Right cardiac atrium (tissue), 5 donors: ENCODE measurements at regions not wholly inside any gene's neighbourhood (a gene's known extent, or its start where the extent isn't known, plus 50 kb on each side); places are given as distances from the start of the nearest gene placed in this dataset.

ENCODE experiments used
- ATAC-seq, 2 donors: fragments of 200-7000 bp; cut with Tn5 transposase; one replicate each; pipeline versions ENCODE4 v1.8.0 to v1.9.1; 2020; ENCODE audit warnings: moderate library complexity in 2 of 2, mild to moderate bottlenecking in 1 of 2
- DNase-seq, 3 donors: peaks; one replicate each; pipeline ENCODE4 v3.0.0-alpha.2; 2020
- H3K27ac ChIP-seq: one replicate; pipeline ENCODE4 v1.5.1; 2013; ENCODE audit warnings: mild to moderate bottlenecking, low read length, control low read depth, moderate library complexity
- H3K27me3 ChIP-seq: one replicate; pipeline ENCODE4 v1.6.1; 2013; ENCODE audit not compliant: control insufficient read depth, insufficient read depth
- H3K4me1 ChIP-seq: one replicate; pipeline ENCODE4 v1.6.1; 2013; ENCODE audit warnings: low read length; ENCODE audit not compliant: control insufficient read depth, insufficient read depth
- H3K4me3 ChIP-seq: one replicate; pipeline ENCODE4 v1.5.1; 2013; ENCODE audit warnings: low read length, control low read depth
- H3K9me3 ChIP-seq: one replicate; pipeline ENCODE4 v1.6.1; 2013; ENCODE audit warnings: low read length; ENCODE audit not compliant: control insufficient read depth
- WGBS: extraction: QIAGEN DNeasy Blood & Tissue Kit; methylation state at CpG from one replicate; pipeline ENCODE4 v1.1.7; 2013; 5-methylcytosine and 5-hydroxymethylcytosine counted together
- intact Hi-C, 4 donors: fragments of 100-400 bp; cut with DNase I; formaldehyde crosslinking; loops; one replicate each; pipeline versions ENCODE4 v1.11.0 to v1.14.0; 2022 to 2023
- donor health status: healthy with polysubstance abuse.
- donor health status: DM: no; HTN: yes; CAD: no.
- donor health status: DM: no; HTN: no; CAD: no.
- donor health status: DM: no; HTN: yes; CAD: no; lungs with severe emphysema.
- donor health status: DM: yes; HTN: yes; CAD: no.

DNA sequence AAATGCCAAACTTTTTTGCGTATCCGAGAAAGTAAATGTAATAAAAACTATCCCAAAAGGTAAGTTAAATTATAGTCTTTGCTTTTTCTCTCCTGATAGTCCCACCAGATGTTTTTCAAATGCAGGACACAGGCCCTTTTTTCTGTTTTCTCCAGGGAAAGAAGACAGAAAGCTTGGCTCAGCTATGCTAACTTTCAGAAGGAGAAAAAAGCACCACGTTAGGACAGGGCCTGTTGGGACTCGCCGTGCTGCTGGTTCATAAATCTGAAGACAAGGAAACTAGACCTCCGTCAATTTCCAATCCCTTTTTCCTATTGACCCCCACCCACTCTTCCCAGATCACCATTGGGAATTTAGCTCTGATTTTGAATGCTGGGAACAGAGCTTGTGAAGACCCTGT is 220.9 kb upstream of the SFRP2 start:
- intact Hi-C loops = loop anchor here in 1 of 4 donors (10.0 kb wide), 1 partner anchor 215 kb away; no protein-coding TSS in a partner anchor
- H3K9me3 ChIP-seq = no peaks in the 10 kb centered on the region
- no peaks in the 10 kb centered on the region for H3K27me3 ChIP-seq
- no peak overlapping the region for H3K27ac ChIP-seq
- peaks cover 3% of the 10 kb centered on the region for H3K4me1 ChIP-seq
- 75% methylated on average over 6 of the region's 6 CpGs for WGBS
- H3K4me3 ChIP-seq = no peak overlapping the region
- ATAC-seq = no peak
- no peak for DNase-seq

DNA sequence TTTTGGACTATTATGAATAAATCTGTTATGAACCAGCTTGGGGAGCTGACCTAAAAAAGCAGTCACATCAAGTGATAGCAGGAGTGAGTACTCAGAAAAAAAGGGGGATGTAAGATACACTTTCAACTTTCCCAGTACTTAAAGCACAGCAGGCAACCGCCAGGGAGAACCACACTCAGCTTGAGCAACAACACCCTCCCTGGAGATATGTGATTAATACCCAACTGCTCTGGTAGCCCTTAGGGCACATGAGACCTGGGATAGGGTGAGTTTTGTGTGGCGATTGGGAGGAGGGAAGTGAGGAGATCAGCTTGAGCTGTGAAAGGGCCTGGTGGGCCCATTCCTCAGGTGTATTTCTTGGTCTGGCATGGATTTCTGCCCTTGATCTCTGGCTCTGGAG is 220.3 kb upstream of the SFRP2 start:
- no peak overlapping the region for H3K4me3 ChIP-seq
- no peak overlapping the region for H3K27ac ChIP-seq
- 73% methylated on average over 2 of the region's 2 CpGs for WGBS
- intact Hi-C loops = no loop called here
- DNase-seq (no peak), ATAC-seq (no peak)
- H3K27me3 ChIP-seq = no peaks in the 10 kb centered on the region
- H3K4me1 ChIP-seq = peaks cover 6% of the 10 kb centered on the region
- no peaks in the 10 kb centered on the region for H3K9me3 ChIP-seq

DNA sequence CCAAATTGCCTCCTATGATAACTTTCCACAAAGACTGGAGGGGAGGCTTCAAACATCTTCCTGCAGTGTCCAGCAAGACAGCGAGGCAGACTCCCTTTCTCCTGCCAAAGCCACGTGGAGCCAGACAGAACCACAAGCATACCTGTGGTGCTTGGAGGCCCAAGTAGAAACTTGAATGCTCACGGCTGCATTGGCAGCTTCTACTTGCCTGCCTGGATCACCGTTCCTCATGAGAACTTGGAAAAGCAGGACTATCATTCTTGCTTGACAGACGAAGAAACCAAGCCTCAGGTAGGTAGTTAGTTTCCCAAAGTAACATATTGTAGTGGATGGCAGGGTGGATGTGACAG is 216.3 kb upstream of the SFRP2 start:
- Histone ChIP-seq H3K27me3 (no peaks in the 10 kb centered on the region), H3K4me1 (peaks cover 6% of the 10 kb centered on the region), H3K4me3 (no peak overlapping the region), H3K27ac (no peak overlapping the region), H3K9me3 (no peaks in the 10 kb centered on the region)
- ATAC-seq (no peak), DNase-seq (no peak)
- intact Hi-C loops = no loop called here
- WGBS = 76% methylated on average over 5 of the region's 5 CpGs

DNA sequence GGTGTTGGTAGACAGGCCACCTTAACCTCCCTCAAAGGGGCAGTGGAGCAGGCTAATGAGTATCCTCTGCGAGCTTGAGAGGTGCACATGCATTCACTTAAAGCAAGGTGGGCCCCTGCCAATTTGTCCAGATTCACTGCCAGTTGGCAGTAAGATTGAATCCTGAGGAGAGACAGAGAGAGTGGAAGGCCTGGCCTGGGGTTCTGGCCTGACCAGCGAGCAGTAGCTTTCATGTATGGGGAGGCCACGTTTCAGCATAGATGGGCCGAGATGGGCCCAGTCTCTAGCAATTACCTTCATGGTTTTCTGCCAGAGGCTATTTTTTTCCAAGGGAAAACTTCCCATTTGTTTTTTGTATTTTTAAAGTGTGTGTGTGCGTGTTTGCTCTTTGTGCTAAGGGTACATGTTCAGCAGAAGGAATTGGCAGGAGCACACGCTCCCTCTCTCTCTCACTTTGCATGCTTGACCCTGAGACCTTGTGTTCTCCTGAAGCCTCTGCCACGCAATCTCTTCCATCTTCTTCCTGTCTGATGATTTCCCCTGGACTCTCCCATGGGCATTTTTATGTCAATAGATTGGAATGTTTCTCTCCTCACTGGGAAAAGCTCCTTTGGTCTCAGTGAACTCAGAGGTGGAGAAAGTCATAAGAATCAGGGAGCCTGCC is 215.8 kb upstream of the SFRP2 start:
- peak overlapping the region; percentile 21 for H3K27ac ChIP-seq
- peaks cover 6% of the 10 kb centered on the region for H3K4me1 ChIP-seq
- H3K27me3 ChIP-seq = no peaks in the 10 kb centered on the region
- intact Hi-C loops = no loop called here
- DNase-seq (peak in 2 of 3 donors; percentile 19 to 47), ATAC-seq (peak; percentile 75 to 77)
- 47% methylated on average over 7 of the region's 7 CpGs for WGBS
- no peak overlapping the region for H3K4me3 ChIP-seq
- no peaks in the 10 kb centered on the region for H3K9me3 ChIP-seq

DNA sequence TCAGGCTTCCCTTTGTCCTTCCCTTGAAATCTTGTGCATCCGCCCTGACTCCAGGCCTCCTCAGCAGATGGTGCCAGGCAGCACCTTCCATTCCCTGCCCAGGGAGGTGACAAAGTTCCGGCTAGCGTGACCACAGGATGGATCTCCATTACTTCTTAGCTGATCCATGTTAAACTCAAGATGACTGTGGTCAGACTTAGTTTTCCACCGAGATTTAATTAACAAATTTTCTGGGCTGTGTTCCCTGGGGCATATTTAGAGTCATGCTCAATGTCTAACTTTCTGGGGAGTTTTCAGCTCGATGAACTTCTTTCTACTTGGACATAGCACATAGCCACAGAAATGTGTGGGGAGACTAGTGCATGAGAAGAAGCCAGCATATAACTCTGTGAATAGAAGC is 215.1 kb upstream of the SFRP2 start:
- H3K4me1 ChIP-seq = peaks cover 6% of the 10 kb centered on the region
- H3K4me3 ChIP-seq = no peak overlapping the region
- no peak for DNase-seq
- no peak overlapping the region for H3K27ac ChIP-seq
- WGBS = 83% methylated on average over 5 of the region's 5 CpGs
- H3K27me3 ChIP-seq = no peaks in the 10 kb centered on the region
- no peak for ATAC-seq
- intact Hi-C loops = no loop called here
- H3K9me3 ChIP-seq = no peaks in the 10 kb centered on the region

DNA sequence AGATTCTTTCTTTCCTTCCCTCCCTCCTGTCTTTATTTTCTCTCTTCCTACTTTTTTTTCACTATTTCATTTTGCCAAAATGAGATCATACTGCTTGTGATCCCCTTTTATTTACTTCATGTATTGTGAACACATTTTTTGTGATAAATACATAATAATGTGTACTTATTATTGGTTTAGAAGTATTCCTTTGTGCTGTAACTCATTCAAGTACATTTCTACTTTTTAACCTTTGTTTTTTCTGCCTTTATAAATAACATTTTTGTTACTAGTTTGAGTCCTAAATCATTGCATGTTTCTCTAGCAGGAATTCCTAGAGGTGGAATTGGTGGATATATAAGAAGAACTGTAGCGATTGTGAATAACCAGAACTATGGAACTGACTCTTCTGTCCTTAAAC is 214.5 kb upstream of the SFRP2 start:
- Histone ChIP-seq H3K4me3 (no peak overlapping the region), H3K4me1 (peaks cover 6% of the 10 kb centered on the region), H3K9me3 (no peaks in the 10 kb centered on the region), H3K27me3 (no peaks in the 10 kb centered on the region), H3K27ac (no peak overlapping the region)
- ATAC-seq = no peak
- 94% methylated on average over 1 of the region's 1 CpG for WGBS
- intact Hi-C loops = no loop called here
- DNase-seq = no peak

DNA sequence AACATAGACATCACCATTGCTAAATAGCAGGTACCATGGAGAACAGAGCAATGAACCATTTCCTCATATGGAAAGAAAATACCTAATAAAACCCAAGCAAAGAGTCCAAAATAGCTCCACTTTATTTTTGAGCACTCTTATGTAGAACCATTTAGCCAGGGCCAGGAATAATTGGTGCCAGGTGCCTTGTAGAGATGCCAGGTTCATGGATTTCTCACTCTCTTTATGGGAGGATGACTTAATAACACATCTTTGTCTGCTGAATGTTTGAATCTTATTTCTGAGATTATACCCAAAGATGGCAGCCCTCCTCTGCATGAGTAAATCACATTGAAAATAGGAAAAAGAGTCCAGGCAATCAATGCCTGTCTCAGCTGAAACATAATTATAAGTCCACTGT is 212.3 kb upstream of the SFRP2 start:
- intact Hi-C loops = no loop called here
- Histone ChIP-seq H3K27ac (no peak overlapping the region), H3K9me3 (no peaks in the 10 kb centered on the region), H3K27me3 (no peaks in the 10 kb centered on the region), H3K4me3 (no peak overlapping the region), H3K4me1 (peaks cover 6% of the 10 kb centered on the region)
- no peak for DNase-seq
- ATAC-seq = no peak

DNA sequence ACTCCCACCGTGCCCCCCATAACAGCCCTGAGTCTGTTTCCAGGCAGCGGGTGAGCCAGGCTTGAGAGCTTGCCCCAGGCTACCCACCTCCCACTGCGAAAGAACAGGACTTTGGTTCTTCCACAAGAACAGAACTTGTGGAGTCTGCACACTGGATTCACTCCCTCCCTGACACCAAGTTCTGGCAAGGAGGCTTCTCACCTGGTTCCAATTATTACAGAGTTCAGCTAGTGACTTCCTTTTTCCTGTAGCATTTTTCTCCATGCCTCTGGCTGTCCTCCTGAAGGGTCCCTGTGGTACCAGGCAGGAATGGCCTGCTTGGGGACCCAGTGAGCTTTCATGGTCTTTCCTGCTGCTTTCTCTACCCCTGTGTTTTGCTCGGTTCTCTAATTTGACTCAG is 208.6 kb upstream of the SFRP2 start:
- DNase-seq (no peak), ATAC-seq (no peak)
- intact Hi-C loops = no loop called here

DNA sequence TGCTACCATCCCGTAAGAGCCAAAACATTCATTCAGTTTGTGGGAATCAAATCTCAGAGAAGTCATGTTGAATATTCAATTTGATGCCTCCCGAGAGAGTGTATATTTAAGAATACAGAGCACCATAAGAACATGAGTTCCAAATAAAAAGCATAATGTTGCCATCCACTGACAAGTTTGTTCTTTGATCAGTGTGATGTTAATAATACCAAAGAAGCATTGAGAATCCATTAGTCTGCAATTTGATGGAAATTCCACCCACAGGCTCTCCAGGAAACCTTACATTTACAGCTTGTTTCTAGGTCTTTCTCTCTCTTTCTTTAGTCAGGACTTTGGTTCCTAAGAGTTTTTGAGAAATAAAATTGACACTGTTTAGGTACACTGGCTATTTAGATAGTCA is 200.6 kb upstream of the SFRP2 start:
- Histone ChIP-seq H3K9me3 (no peaks in the 10 kb centered on the region), H3K27ac (no peak overlapping the region), H3K4me1 (no peaks in the 10 kb centered on the region), H3K4me3 (no peak overlapping the region), H3K27me3 (no peaks in the 10 kb centered on the region)
- DNase-seq = no peak
- no peak for ATAC-seq
- WGBS = 90% methylated on average over 2 of the region's 2 CpGs
- intact Hi-C loops = no loop called here

More for the DNA sequence above, 208.6 kb upstream of the SFRP2 start:
- no peak overlapping the region for H3K27ac ChIP-seq
- WGBS = 80% methylated on average over 4 of the region's 4 CpGs
- no peaks in the 10 kb centered on the region for H3K27me3 ChIP-seq
- H3K4me1 ChIP-seq = no peaks in the 10 kb centered on the region
- no peak overlapping the region for H3K4me3 ChIP-seq
- no peaks in the 10 kb centered on the region for H3K9me3 ChIP-seq

DNA sequence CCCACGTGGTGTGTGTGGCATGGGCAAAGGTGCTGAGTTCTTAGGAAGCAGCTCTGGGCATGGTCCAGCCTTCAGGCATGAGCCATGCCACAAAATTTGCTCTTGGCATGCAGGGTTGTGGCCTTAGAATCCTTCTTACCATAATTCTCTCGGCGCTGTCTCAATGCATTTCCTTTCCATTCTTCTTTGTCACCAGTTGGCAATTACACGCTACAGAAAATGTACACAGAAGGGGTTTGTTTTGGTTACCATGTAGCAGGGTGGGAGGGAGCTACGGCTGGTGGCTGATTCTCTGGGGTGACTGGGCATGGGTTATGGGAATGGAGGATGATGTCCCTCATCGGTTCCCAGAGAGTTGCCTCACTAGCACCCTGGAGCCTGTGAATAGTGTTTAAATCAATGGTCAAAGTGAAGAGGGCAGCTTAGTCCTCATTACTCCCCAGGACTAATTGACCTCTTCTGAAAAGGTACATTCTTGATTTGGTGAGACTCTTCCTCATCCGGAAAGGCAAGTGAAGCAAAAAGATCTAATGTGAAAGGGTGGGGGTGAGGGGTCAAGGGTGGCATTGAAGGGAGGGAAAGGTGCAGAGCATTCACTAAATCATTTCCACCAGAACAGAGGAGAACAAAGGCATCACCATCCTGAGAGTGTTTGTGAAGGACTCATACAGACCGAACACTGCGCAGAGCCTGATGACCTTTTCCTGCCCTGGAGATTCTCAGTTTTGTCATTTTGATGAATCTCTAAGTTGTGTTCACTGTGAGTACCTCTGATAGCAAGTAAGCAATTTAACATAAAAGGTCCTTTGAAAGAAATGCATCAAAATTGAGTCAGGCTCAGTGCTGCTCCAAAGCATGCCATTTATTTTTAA is 199.8 kb upstream of the SFRP2 start:
- DNase-seq (no peak), ATAC-seq (no peak)
- intact Hi-C loops = no loop called here
- no peaks in the 10 kb centered on the region for H3K27me3 ChIP-seq
- WGBS = 74% methylated on average over 9 of the region's 9 CpGs
- no peaks in the 10 kb centered on the region for H3K9me3 ChIP-seq
- no peak overlapping the region for H3K4me3 ChIP-seq
- H3K4me1 ChIP-seq = no peaks in the 10 kb centered on the region
- H3K27ac ChIP-seq = no peak overlapping the region

DNA sequence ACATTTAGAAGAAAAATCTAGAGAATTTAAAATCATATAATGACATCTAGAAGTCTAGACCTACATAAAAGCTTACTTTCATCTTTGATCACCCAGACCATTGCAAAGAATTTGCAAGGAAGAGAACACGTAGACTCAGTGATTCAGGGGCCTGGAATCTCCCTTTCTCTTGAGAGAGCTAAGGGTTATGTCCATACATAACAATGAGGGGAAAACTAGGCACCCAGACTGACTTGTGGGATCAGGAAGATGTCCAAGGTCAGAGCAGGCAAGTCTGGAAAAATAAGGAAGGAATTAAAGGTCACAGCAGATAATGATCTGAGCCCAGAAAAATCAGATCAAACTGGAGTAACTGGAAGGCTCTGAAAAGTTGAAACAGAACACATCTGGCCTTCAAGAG is 198.4 kb upstream of the SFRP2 start:
- intact Hi-C loops = no loop called here
- 18% methylated on average over 1 of the region's 1 CpG for WGBS
- no peak for ATAC-seq
- H3K4me1 ChIP-seq = no peaks in the 10 kb centered on the region
- no peak overlapping the region for H3K4me3 ChIP-seq
- no peaks in the 10 kb centered on the region for H3K27me3 ChIP-seq
- DNase-seq = no peak
- no peaks in the 10 kb centered on the region for H3K9me3 ChIP-seq
- H3K27ac ChIP-seq = no peak overlapping the region
